ENCODE measurements at regions not wholly inside any gene's neighbourhood (a gene's known extent, or its start where the extent isn't known, plus 50 kb on each side); places are given as distances from the start of the nearest gene placed in this dataset.

DNA sequence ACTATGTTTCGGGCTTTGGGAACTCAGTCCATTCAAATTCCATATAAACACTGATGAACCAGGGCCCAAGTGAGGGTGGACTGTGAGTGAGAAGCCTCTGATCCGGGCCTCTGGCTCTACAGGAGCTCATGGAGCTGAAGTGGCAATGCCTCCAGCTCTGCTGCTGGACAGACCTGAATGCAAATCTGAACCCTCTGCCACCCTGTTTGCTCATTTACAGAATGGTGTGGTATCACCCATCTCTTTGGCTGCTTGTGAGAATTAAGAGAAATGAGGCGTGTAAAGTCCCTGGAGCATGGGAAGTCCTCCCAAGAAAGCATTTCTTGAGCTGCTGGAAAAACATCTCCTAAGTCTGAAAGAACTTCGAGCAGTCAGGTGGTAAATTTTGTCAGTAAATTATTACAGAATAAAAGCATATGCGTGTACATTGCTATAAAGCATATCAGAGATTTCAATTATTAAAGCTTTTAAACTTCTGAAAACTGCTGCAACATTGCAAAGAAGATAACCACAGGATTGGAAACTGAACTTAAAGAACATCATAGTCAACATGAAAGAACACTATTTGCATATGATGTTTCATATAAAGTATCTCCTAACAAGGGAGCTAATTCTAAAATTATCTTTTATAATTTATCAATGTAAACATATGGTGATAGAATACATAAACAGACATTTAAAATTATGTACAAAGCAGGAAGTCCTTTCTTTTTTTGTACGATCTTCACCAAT, 369.0 kb downstream of the UQCRFS1 start:
- DNase-seq (ENCODE audit: extremely low spot score in 2 of 2), result no peak
- H3K36me3 ChIP-seq, result no peaks in the 10 kb centered on the region
- H3K9me3 ChIP-seq, result no peaks in the 10 kb centered on the region
- no peak overlapping the region for H3K27ac ChIP-seq
- TF ChIP-seq POLR2A (IDR thresholded peaks at IDR 0.05) (no peak), POLR2AphosphoS5 (IDR thresholded peaks at IDR 0.05; ENCODE audit: insufficient read depth in 1 of 2, low read depth in 1 of 2) (no peak)
- TF ChIP-seq, protein P1, sequence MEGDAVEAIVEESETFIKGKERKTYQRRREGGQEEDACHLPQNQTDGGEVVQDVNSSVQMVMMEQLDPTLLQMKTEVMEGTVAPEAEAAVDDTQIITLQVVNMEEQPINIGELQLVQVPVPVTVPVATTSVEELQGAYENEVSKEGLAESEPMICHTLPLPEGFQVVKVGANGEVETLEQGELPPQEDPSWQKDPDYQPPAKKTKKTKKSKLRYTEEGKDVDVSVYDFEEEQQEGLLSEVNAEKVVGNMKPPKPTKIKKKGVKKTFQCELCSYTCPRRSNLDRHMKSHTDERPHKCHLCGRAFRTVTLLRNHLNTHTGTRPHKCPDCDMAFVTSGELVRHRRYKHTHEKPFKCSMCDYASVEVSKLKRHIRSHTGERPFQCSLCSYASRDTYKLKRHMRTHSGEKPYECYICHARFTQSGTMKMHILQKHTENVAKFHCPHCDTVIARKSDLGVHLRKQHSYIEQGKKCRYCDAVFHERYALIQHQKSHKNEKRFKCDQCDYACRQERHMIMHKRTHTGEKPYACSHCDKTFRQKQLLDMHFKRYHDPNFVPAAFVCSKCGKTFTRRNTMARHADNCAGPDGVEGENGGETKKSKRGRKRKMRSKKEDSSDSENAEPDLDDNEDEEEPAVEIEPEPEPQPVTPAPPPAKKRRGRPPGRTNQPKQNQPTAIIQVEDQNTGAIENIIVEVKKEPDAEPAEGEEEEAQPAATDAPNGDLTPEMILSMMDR (IDR thresholded peaks at IDR 0.05), result no peak
- H3K4me1 ChIP-seq, result no peaks in the 10 kb centered on the region
- no peak overlapping the region for H3K4me3 ChIP-seq
- H3K27me3 ChIP-seq, result no peaks in the 10 kb centered on the region
- intact Hi-C loops (cut with DNase I), result no loop called here

DNA sequence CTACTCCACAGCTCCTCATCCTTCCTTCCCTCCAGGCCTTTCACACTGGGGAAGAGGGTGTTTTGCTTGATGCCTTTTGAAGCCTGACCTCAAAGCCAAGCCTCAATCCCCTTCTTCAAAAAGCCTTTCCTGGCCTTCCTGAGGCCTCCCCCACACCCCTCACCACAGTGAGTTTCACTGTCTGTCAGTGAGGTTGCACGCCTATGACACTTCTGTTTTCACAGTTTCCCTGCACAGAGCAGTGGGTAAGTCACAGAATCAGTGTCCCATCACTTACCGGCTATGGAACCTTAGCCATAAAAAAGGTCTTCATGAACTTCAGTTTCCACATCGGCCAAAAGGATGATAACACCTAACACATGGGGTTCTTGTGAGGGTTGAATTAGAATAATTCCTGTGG, 371.4 kb downstream of the UQCRFS1 start:
- Histone ChIP-seq H3K4me1 (no peaks in the 10 kb centered on the region), H3K27me3 (no peaks in the 10 kb centered on the region), H3K27ac (no peak overlapping the region), H3K4me3 (no peak overlapping the region), H3K9me3 (no peaks in the 10 kb centered on the region), H3K36me3 (no peaks in the 10 kb centered on the region)
- TF ChIP-seq POLR2A (IDR thresholded peaks at IDR 0.05), result no peak
- TF ChIP-seq, protein P1 (IDR thresholded peaks at IDR 0.05), result no peak
- no peak for TF ChIP-seq POLR2AphosphoS5 (IDR thresholded peaks at IDR 0.05; ENCODE audit: insufficient read depth in 1 of 2, low read depth in 1 of 2)
- no peak for DNase-seq (ENCODE audit: extremely low spot score in 2 of 2)
- intact Hi-C loops (cut with DNase I), result no loop called here

DNA sequence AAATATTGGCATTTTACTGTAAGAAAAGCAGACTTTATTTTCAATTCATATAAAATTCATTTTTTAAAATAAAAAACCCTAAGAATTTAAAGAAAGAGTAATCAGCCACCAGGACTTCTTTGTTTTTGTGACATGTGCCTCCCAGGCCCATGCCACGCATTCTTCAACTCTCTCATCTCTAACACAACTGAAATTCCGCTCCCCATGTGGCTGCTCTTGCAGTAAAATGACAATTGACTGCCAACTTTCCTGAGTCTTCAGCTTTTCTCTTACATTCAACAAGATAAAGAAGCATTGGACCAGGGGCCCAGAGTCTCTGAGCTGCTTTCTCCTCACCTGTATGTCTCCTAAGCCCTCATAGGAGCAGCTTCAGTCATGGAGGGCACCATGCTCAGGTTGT, 372.1 kb downstream of the UQCRFS1 start:
- Histone ChIP-seq H3K4me1 (no peaks in the 10 kb centered on the region), H3K36me3 (no peaks in the 10 kb centered on the region), H3K27ac (no peak overlapping the region), H3K9me3 (no peaks in the 10 kb centered on the region), H3K27me3 (no peaks in the 10 kb centered on the region), H3K4me3 (no peak overlapping the region)
- DNase-seq (ENCODE audit: extremely low spot score in 2 of 2), result no peak
- TF ChIP-seq POLR2AphosphoS5 (IDR thresholded peaks at IDR 0.05; ENCODE audit: insufficient read depth in 1 of 2, low read depth in 1 of 2) (no peak), POLR2A (IDR thresholded peaks at IDR 0.05) (no peak)
- TF ChIP-seq, protein P1 (IDR thresholded peaks at IDR 0.05), result no peak
- intact Hi-C loops (cut with DNase I), result no loop called here

DNA sequence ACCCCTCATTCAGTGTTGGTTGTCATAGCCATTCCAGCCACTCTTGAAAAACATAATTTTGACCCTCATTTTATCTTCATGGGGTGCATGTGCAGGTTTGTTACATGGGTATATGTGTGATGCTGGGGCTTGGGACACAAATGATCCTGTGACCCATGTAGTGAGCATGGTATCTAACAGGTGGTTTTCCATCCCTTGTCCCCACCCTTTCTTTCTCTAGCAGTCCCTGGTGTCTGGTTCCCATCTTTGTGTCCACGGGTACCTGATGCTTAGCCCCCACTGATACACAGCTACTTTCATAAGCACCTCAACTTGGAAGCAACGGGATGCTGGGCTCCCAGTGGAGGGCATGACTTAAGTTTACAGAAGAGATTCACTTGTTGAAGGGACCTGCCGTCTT, 373.5 kb downstream of the UQCRFS1 start:
- intact Hi-C loops (cut with DNase I), result no loop called here
- Histone ChIP-seq H3K4me1 (no peaks in the 10 kb centered on the region), H3K36me3 (no peaks in the 10 kb centered on the region), H3K27me3 (no peaks in the 10 kb centered on the region), H3K4me3 (no peak overlapping the region), H3K27ac (no peak overlapping the region), H3K9me3 (no peaks in the 10 kb centered on the region)
- TF ChIP-seq POLR2AphosphoS5 (IDR thresholded peaks at IDR 0.05; ENCODE audit: insufficient read depth in 1 of 2, low read depth in 1 of 2) (no peak), POLR2A (IDR thresholded peaks at IDR 0.05) (no peak)
- TF ChIP-seq, protein P1 (IDR thresholded peaks at IDR 0.05), result no peak
- no peak for DNase-seq (ENCODE audit: extremely low spot score in 2 of 2)

DNA sequence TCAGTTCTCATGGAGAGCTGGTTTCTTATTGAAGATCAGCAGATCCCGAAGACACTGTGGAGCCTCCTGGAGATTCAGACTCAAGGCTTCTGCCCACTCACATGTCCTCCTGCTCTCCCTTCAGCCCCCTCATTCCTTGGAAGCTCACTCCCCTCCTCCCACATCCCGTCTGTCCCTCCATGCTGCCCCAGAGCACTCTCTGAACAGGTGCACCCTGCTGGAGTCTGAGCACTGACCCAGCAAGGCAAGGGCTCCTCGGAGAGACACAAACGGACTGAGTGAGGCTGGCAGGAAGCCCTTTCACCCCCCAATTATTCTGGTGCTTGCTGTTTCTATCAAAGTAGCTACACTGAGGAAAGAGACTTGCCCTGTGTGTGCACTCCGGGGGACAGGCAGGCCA, 374.0 kb downstream of the UQCRFS1 start:
- no peaks in the 10 kb centered on the region for H3K27me3 ChIP-seq
- H3K4me1 ChIP-seq, result no peaks in the 10 kb centered on the region
- DNase-seq (ENCODE audit: extremely low spot score in 2 of 2), result no peak
- TF ChIP-seq POLR2A (IDR thresholded peaks at IDR 0.05) (no peak), POLR2AphosphoS5 (IDR thresholded peaks at IDR 0.05; ENCODE audit: insufficient read depth in 1 of 2, low read depth in 1 of 2) (no peak)
- TF ChIP-seq, protein P1 (IDR thresholded peaks at IDR 0.05), result no peak
- intact Hi-C loops (cut with DNase I), result no loop called here
- no peaks in the 10 kb centered on the region for H3K9me3 ChIP-seq
- H3K4me3 ChIP-seq, result no peak overlapping the region
- H3K36me3 ChIP-seq, result no peaks in the 10 kb centered on the region
- H3K27ac ChIP-seq, result no peak overlapping the region

Data from vagina (tissue), 2 donors.